ENCODE measurements at regions not wholly inside any gene's neighbourhood (a gene's known extent, or its start where the extent isn't known, plus 50 kb on each side); places are given as distances from the start of the nearest gene placed in this dataset.

DNA sequence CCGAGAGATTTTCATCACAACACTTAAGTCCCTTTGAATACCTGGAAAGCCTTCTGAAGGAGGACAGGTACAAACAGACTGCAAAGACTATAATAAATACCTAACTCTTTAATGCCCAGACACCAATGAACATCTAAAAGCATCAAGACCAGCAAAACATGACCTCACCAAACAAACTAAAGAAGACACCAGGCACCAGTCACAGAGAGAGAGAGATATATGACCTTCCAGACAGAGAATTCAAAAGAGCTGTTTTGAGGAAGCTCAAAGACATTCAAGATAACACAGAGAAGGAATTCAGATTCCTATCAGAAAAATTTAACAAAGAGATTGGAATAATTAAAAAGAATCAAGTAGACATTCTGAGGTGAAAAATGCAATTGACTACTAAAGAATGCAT lies 50.6 kb upstream of the ACADM start:
- ATAC-seq (ENCODE audit: low read depth) (no peak), DNase-seq (ENCODE audit: low spot score) (no peak)

More for the DNA sequence above, 50.6 kb upstream of the ACADM start:
- H3K4me1 ChIP-seq (ENCODE audit: insufficient read depth, poor library complexity, severe bottlenecking) = no peaks in the 10 kb centered on the region
- TF ChIP-seq CTCF (IDR thresholded peaks at IDR 0.05; ENCODE audit: poor library complexity, severe bottlenecking) = no peak
- no peaks in the 10 kb centered on the region for H3K27me3 ChIP-seq (ENCODE audit: insufficient read depth, poor library complexity, severe bottlenecking)
- no peaks in the 10 kb centered on the region for H3K9me3 ChIP-seq (ENCODE audit: severe bottlenecking)
- H3K4me3 ChIP-seq (ENCODE audit: severe bottlenecking) = no peak overlapping the region
- H3K36me3 ChIP-seq (ENCODE audit: low read depth) = no peaks in the 10 kb centered on the region
- no peak overlapping the region for H3K27ac ChIP-seq (ENCODE audit: poor library complexity, severe bottlenecking)

All from RWPE2 (cell line).